HepG2 (cell line): ENCODE measurements at regions not wholly inside any gene's neighbourhood (a gene's known extent, or its start where the extent isn't known, plus 50 kb on each side); places are given as distances from the start of the nearest gene placed in this dataset.

Source experiments
- ATAC-seq: fragments of 200-7000 bp; cut with Tn5 transposase; 3 replicates; pipeline ENCODE4 v1.9.1; 2020; ENCODE audit warnings: mild to moderate bottlenecking, moderate library complexity
- BruUV-seq: library from RNA; stranded (reverse); fragments of 400-500 nt; replicated peaks from 2 replicates; lab custom pipeline; 2021; lab: Mats Ljungman, UMichigan
- CTCF ChIA-PET: fragments of 300-600 bp; formaldehyde crosslinking; extraction: SDS; loops from one replicate; lab custom pipeline; 2021; ENCODE audit warnings: low total read pairs, inconsistent platforms, low intra/inter-chr PET ratio; lab: Yijun Ruan, JAX
- POLR2A ChIA-PET: fragments of 350-600 bp; sonication (Branson Sonifier 250); formaldehyde crosslinking; loops from one replicate; lab custom pipeline; 2020; ENCODE audit warnings: antibody characterized with exemption, inconsistent platforms; lab: Yijun Ruan, JAX
- DNase-seq: peaks from one replicate; pipeline ENCODE4 v3.0.0-alpha.2; 2015; ENCODE audit warnings: low spot score
- FAIRE-seq: peaks from 3 replicates; lab custom pipeline; 2011; peaks lifted over from hg19 to GRCh38; lab: Jason Lieb, UNC
- H2AFZ ChIP-seq: one replicate; pipeline ENCODE4 v1.6.1; 2011; ENCODE audit warnings: low read length, inconsistent platforms
- H3K27ac ChIP-seq: fragments of 300-600 bp; 3 replicates; pipeline ENCODE4 v1.8.0; 2011; ENCODE audit warnings: mixed run types, mild to moderate bottlenecking, mixed read lengths, low read length, inconsistent platforms; ENCODE audit not compliant: insufficient read depth; ENCODE audit errors: extremely low read length
- H3K27me3 ChIP-seq, 2 experiments: fragments of 200-600 bp in 1 of 2; 2 replicates in 1 of 2; 3 replicates in 1 of 2; pipeline versions ENCODE4 v1.6.0 to v1.8.0; 2011; ENCODE audit warnings: low read length in 2 of 2, mild to moderate bottlenecking in 2 of 2, moderate library complexity in 2 of 2, inconsistent platforms in 1 of 2; ENCODE audit not compliant: insufficient read depth in 2 of 2, control insufficient read depth in 1 of 2
- H3K36me3 ChIP-seq, 2 experiments: fragments of 200-600 bp in 1 of 2; replicated peaks in 1 of 2; 2 replicates in 1 of 2; 3 replicates in 1 of 2; pipeline versions ENCODE4 v1.5.1 to v1.8.0; 2011; ENCODE audit warnings: low read length in 2 of 2, inconsistent platforms in 1 of 2; ENCODE audit not compliant: insufficient read depth in 2 of 2, control insufficient read depth in 1 of 2
- H3K4me1 ChIP-seq: 2 replicates; pipeline ENCODE4 v1.5.1; 2012; ENCODE audit warnings: low read length, inconsistent platforms; ENCODE audit not compliant: insufficient read depth
- H3K4me2 ChIP-seq: 2 replicates; pipeline ENCODE4 v1.6.0; 2011; ENCODE audit warnings: low read depth, low read length, inconsistent platforms
- H3K4me3 ChIP-seq, 3 experiments: fragments of 200-600 bp in 1 of 3; sonication (generic), shearing (Covaris generic) in 1 of 3; replicated peaks in 1 of 3; 2 replicates each; pipeline ENCODE4 v1.5.1; 2011 to 2016; ENCODE audit warnings: low read length in 3 of 3, inconsistent platforms in 2 of 3, low read depth in 2 of 3, mild to moderate bottlenecking in 2 of 3, control low read depth in 1 of 3, mixed read lengths in 1 of 3; ENCODE audit not compliant: insufficient read depth in 1 of 3
- H3K79me2 ChIP-seq: one replicate; pipeline ENCODE4 v1.6.1; 2011; ENCODE audit warnings: low read length, inconsistent platforms; ENCODE audit not compliant: insufficient read depth
- H3K9ac ChIP-seq: 2 replicates; pipeline ENCODE4 v1.6.0; 2011; ENCODE audit warnings: mild to moderate bottlenecking, low read depth, low read length, inconsistent platforms; ENCODE audit not compliant: insufficient read depth
- H3K9me3 ChIP-seq: 2 replicates; pipeline ENCODE4 v1.5.1; 2012; ENCODE audit warnings: mild to moderate bottlenecking, low read length
- H4K20me1 ChIP-seq: 2 replicates; pipeline ENCODE4 v1.6.0; 2011; ENCODE audit warnings: inconsistent platforms, mild to moderate bottlenecking, low read length, moderate library complexity; ENCODE audit not compliant: insufficient read depth
- ARHGAP35 ChIP-seq: sonication (generic); formaldehyde crosslinking; IDR thresholded peaks from 2 replicates; pipeline ENCODE4 v1.9.0; 2022; ENCODE audit warnings: mild to moderate bottlenecking, inconsistent platforms, moderate library complexity, missing genetic modification reagents, borderline replicate concordance
- CREM ChIP-seq, 2 experiments: sonication (generic) in 1 of 2; formaldehyde crosslinking in 1 of 2; IDR thresholded peaks; 2 replicates each; pipeline versions ENCODE4 v1.4.0 to v1.6.1; 2016 to 2020; ENCODE audit warnings: antibody characterized with exemption in 1 of 2, mild to moderate bottlenecking in 1 of 2, missing genetic modification reagents in 1 of 2
- HMG20A ChIP-seq: IDR thresholded peaks from 2 replicates; pipeline ENCODE4 v1.6.1; 2016; ENCODE audit warnings: borderline replicate concordance
- JDP2 ChIP-seq: sonication (generic); formaldehyde crosslinking; IDR thresholded peaks from 2 replicates; pipeline ENCODE4 v1.8.1; 2022; ENCODE audit warnings: missing genetic modification reagents, borderline replicate concordance
- MIER3 ChIP-seq: IDR thresholded peaks from 2 replicates; pipeline ENCODE4 v1.6.1; 2016; ENCODE audit warnings: missing compliant biosample characterization, borderline replicate concordance
- PITX1 ChIP-seq: sonication (generic); formaldehyde crosslinking; IDR thresholded peaks from 2 replicates; pipeline ENCODE4 v1.5.1; 2020; ENCODE audit warnings: mild to moderate bottlenecking, missing genetic modification reagents
- PPARG ChIP-seq: conservative IDR thresholded peaks from 2 replicates; pipeline ENCODE4 v1.6.1; 2016; ENCODE audit warnings: missing biosample characterization, missing genetic modification reagents
- THYN1 ChIP-seq: sonication (generic); formaldehyde crosslinking; IDR thresholded peaks from 2 replicates; pipeline ENCODE4 v1.8.1; 2023; ENCODE audit warnings: low read depth, mild to moderate bottlenecking, moderate library complexity, missing genetic modification reagents, borderline replicate concordance
- YEATS2 ChIP-seq: sonication (generic); formaldehyde crosslinking; IDR thresholded peaks from 2 replicates; pipeline ENCODE4 v1.4.0; 2020; ENCODE audit warnings: missing genetic modification reagents, borderline replicate concordance
- ZC3H4 ChIP-seq: sonication (generic); formaldehyde crosslinking; IDR thresholded peaks from 2 replicates; pipeline ENCODE4 v1.4.0; 2020; ENCODE audit warnings: missing genetic modification reagents, borderline replicate concordance
- ZNF260 ChIP-seq: sonication (generic); formaldehyde crosslinking; IDR thresholded peaks from 2 replicates; pipeline ENCODE4 v1.4.0; 2020; ENCODE audit warnings: missing genetic modification reagents, low read depth, mild to moderate bottlenecking, borderline replicate concordance
- ZNF709 ChIP-seq: sonication (generic); formaldehyde crosslinking; IDR thresholded peaks from 2 replicates; pipeline ENCODE4 v1.5.0; 2020; ENCODE audit warnings: mild to moderate bottlenecking, missing genetic modification reagents
- ZNF747 ChIP-seq: sonication (generic); formaldehyde crosslinking; IDR thresholded peaks from 2 replicates; pipeline ENCODE4 v1.8.1; 2023; ENCODE audit warnings: missing genetic modification reagents, mild to moderate bottlenecking, borderline replicate concordance
- ZNF761 ChIP-seq: sonication (generic); formaldehyde crosslinking; conservative IDR thresholded peaks from 2 replicates; pipeline ENCODE4 v1.4.0; 2020; ENCODE audit warnings: mild to moderate bottlenecking, missing genetic modification reagents
- ZNF768 ChIP-seq: sonication (generic); formaldehyde crosslinking; IDR thresholded peaks from 2 replicates; pipeline ENCODE4 v1.4.0; 2020; ENCODE audit warnings: missing genetic modification reagents
- WGBS: methylation state at CpG from one replicate; pipeline ENCODE4 v1.1.6; 2017; ENCODE audit warnings: low lambda C conversion rate; 5-methylcytosine and 5-hydroxymethylcytosine counted together
- in situ Hi-C: cut with HindIII; loops from 2 replicates; pipeline ENCODE4 v1.10.0; 2017; ENCODE audit warnings: low pct_unique_long_range_greater_than_20kb; ENCODE audit not compliant: extremely low pct_ligation_motif_present
- intact Hi-C: fragments of 100-400 bp; cut with micrococcal nuclease; formaldehyde crosslinking; loops from one replicate; pipeline ENCODE4 v1.10.0; 2022; ENCODE audit not compliant: unreplicated experiment
- TF ChIP-seq, protein P1 (sequence below): sonication (generic); formaldehyde crosslinking; IDR thresholded peaks from 2 replicates; pipeline ENCODE4 v1.4.0; 2020; ENCODE audit warnings: missing genetic modification reagents, low read depth, mild to moderate bottlenecking, borderline replicate concordance
- TF ChIP-seq, protein P2 (sequence below): sonication (generic); formaldehyde crosslinking; IDR thresholded peaks from 2 replicates; pipeline ENCODE4 v1.5.0; 2020; ENCODE audit warnings: mild to moderate bottlenecking, missing genetic modification reagents
- TF ChIP-seq, protein P3 (sequence below): sonication (generic); formaldehyde crosslinking; conservative IDR thresholded peaks from 2 replicates; pipeline ENCODE4 v1.8.1; 2023; ENCODE audit warnings: missing genetic modification reagents
- TF ChIP-seq, protein P4 (sequence below): IDR thresholded peaks from 2 replicates; pipeline ENCODE4 v1.6.1; 2016

DNA sequence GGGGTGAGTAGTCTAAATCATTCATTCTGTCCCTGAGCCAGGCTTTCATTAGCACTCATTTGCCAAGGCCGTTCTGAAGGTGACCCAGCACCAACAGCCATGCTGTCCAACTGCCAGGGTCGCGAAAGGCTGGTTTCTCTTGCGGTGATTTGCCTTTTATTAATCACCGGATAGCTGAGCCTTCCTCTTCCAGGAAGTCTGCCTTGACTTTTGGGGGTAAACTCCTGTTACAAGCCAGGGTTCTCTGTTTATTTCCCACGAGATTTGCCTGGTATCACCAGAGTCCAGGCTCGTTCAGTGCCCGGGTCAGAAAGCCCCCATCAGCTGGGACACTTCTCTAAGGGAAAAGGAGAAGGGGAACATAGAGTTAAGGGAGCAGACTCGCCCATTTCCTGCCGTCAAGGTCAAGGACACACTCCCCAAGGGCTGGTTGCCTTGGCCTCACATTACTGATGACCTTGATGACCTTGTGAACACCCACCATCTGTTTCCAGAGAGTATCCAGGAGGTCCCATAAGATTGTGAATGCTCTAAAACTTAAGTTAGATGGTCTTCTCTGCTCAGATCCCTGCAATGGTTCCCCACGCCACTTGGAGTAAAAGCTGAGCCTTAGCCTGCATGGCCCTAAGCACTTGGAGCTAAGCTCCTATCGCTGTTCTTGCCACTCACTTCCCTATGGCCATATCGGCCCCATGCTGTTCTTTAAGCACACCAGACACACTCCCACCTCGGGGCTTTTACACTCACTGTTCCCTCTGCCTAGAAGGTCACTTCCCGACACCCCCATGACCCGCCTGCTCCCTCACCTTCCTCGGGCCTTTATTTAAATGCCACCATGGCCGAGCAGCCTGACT is 96.0 kb upstream of the EPCAM start:
- no peak for FAIRE-seq
- POLR2A ChIA-PET, result interaction anchor here (1.0 kb wide), 1 partner anchor 194 kb away, joined by 4 read pairs; no protein-coding TSS in a partner anchor
- TF ChIP-seq, protein P1, sequence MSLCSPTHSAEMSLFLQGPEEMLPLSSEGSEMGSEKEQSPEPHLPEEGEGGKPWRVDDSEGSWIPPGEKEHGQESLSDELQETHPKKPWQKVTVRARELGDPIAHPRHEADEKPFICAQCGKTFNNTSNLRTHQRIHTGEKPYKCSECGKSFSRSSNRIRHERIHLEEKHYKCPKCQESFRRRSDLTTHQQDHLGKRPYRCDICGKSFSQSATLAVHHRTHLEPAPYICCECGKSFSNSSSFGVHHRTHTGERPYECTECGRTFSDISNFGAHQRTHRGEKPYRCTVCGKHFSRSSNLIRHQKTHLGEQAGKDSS (CRISPR knock-in tag), result no peak
- TF ChIP-seq, protein P2, sequence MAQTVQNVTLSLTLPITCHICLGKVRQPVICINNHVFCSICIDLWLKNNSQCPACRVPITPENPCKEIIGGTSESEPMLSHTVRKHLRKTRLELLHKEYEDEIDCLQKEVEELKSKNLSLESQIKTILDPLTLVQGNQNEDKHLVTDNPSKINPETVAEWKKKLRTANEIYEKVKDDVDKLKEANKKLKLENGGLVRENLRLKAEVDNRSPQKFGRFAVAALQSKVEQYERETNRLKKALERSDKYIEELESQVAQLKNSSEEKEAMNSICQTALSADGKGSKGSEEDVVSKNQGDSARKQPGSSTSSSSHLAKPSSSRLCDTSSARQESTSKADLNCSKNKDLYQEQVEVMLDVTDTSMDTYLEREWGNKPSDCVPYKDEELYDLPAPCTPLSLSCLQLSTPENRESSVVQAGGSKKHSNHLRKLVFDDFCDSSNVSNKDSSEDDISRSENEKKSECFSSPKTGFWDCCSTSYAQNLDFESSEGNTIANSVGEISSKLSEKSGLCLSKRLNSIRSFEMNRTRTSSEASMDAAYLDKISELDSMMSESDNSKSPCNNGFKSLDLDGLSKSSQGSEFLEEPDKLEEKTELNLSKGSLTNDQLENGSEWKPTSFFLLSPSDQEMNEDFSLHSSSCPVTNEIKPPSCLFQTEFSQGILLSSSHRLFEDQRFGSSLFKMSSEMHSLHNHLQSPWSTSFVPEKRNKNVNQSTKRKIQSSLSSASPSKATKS (CRISPR knock-in tag), result no peak
- TF ChIP-seq CREM (IDR thresholded peaks at IDR 0.05), result no peak
- no peak for TF ChIP-seq CREM (CRISPR knock-in tag; IDR thresholded peaks at IDR 0.05)
- no peak for TF ChIP-seq PITX1
- no peak for TF ChIP-seq ZNF747 (CRISPR knock-in tag)
- TF ChIP-seq PPARG (CRISPR knock-in tag), result no peak
- no peak for TF ChIP-seq ZNF260 (CRISPR knock-in tag)
- TF ChIP-seq, protein P3, sequence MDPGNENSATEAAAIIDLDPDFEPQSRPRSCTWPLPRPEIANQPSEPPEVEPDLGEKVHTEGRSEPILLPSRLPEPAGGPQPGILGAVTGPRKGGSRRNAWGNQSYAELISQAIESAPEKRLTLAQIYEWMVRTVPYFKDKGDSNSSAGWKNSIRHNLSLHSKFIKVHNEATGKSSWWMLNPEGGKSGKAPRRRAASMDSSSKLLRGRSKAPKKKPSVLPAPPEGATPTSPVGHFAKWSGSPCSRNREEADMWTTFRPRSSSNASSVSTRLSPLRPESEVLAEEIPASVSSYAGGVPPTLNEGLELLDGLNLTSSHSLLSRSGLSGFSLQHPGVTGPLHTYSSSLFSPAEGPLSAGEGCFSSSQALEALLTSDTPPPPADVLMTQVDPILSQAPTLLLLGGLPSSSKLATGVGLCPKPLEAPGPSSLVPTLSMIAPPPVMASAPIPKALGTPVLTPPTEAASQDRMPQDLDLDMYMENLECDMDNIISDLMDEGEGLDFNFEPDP (CRISPR knock-in tag), result 0 out of 2 replicates have a peak, but pooled peaks have one; percentile 21
- no peak for TF ChIP-seq JDP2 (CRISPR knock-in tag)
- TF ChIP-seq ARHGAP35 (CRISPR knock-in tag), result no peak
- TF ChIP-seq HMG20A (CRISPR knock-in tag), result no peak
- no peak for TF ChIP-seq THYN1 (CRISPR knock-in tag)
- no peak for TF ChIP-seq ZNF768
- no peak for TF ChIP-seq MIER3 (CRISPR knock-in tag)
- TF ChIP-seq ZNF709, result no peak
- no peak for TF ChIP-seq YEATS2 (CRISPR knock-in tag)
- no peak for TF ChIP-seq ZNF761 (CRISPR knock-in tag)
- TF ChIP-seq ZC3H4 (CRISPR knock-in tag), result no peak
- TF ChIP-seq, protein P4, sequence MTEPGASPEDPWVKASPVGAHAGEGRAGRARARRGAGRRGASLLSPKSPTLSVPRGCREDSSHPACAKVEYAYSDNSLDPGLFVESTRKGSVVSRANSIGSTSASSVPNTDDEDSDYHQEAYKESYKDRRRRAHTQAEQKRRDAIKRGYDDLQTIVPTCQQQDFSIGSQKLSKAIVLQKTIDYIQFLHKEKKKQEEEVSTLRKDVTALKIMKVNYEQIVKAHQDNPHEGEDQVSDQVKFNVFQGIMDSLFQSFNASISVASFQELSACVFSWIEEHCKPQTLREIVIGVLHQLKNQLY (CRISPR knock-in tag), result no peak

More for the DNA sequence above, 96.0 kb upstream of the EPCAM start:
- H3K9ac ChIP-seq, result peak overlapping the region; percentile 46; the same call in 1 of the 2 replicates
- DNase-seq (no peak), ATAC-seq (peak; percentile 15)
- H3K79me2 ChIP-seq, result no peaks in the 10 kb centered on the region
- peaks cover 0 to 2% of the 10 kb centered on the region in 2 experiments; a peak in 1 of 5 replicates for H3K27me3 ChIP-seq
- CTCF ChIA-PET, result interaction anchor here (1.2 kb wide), 1 partner anchor 185 kb away, joined by 4 read pairs; no protein-coding TSS in a partner anchor
- H3K4me1 ChIP-seq, result peaks cover 60% of the 10 kb centered on the region
- no peaks in the 10 kb centered on the region for H4K20me1 ChIP-seq
- H3K4me2 ChIP-seq, result peak overlapping the region; percentile 79
- BruUV-seq, result no TSS peak
- H3K36me3 ChIP-seq, result no peaks in the 10 kb centered on the region
- 49% methylated on average over 18 of the region's 18 CpGs for WGBS
- no peak overlapping the region for H2AFZ ChIP-seq
- in situ Hi-C loops, result no loop called here
- H3K9me3 ChIP-seq, result no peaks in the 10 kb centered on the region
- H3K27ac ChIP-seq, result no peak overlapping the region
- H3K4me3 ChIP-seq, result peak overlapping the region; percentile 54 to 75 (median 68); a peak in 5 of 6 replicates
- intact Hi-C loops, result loop anchor here (2.0 kb wide), 1 partner anchor 38 kb away; no protein-coding TSS in a partner anchor
